H1 (cell line): ENCODE measurements at regions not wholly inside any gene's neighbourhood (a gene's known extent, or its start where the extent isn't known, plus 50 kb on each side); places are given as distances from the start of the nearest gene placed in this dataset.

ENCODE experiments used
- CTCF ChIA-PET: fragments of 300-600 bp; sonication (Branson Sonifier 250); formaldehyde crosslinking; loops from one replicate; lab custom pipeline; 2021; ENCODE audit not compliant: partially characterized antibody; lab: Charles Lee
- POLR2A ChIA-PET: fragments of 300-600 bp; sonication (Branson Sonifier 250); formaldehyde crosslinking; loops from one replicate; lab custom pipeline; 2021; ENCODE audit warnings: inconsistent platforms; ENCODE audit not compliant: partially characterized antibody; lab: Charles Lee
- DNase-seq, 2 experiments: peaks; one replicate each; pipeline versions ENCODE4 v3.0.0 to v3.0.0-alpha.2; 2010 to 2022; ENCODE audit warnings: low spot score in 2 of 2, low read depth in 1 of 2, mixed read lengths in 1 of 2
- FAIRE-seq: peaks from 2 replicates; lab custom pipeline; 2011; peaks lifted over from hg19 to GRCh38; lab: Jason Lieb, UNC
- H2AFZ ChIP-seq: 2 replicates; pipeline ENCODE4 v1.8.1; 2012; ENCODE audit warnings: low read length, inconsistent platforms
- H2AK5ac ChIP-seq: 2 replicates; pipeline ENCODE4 v1.6.1; 2013; ENCODE audit warnings: low read depth, low read length
- H2BK120ac ChIP-seq: replicated peaks from 2 replicates; pipeline ENCODE3; 2013; ENCODE audit warnings: low read depth, low read length, inconsistent platforms
- H2BK12ac ChIP-seq: 2 replicates; pipeline ENCODE4 v1.6.1; 2013; ENCODE audit warnings: low read depth, low read length
- H2BK15ac ChIP-seq: 2 replicates; pipeline ENCODE4 v1.6.1; 2013; ENCODE audit warnings: low read length
- H2BK20ac ChIP-seq: 2 replicates; pipeline ENCODE4 v1.6.1; 2013; ENCODE audit warnings: low read length
- H2BK5ac ChIP-seq: 2 replicates; pipeline ENCODE4 v1.6.1; 2013; ENCODE audit warnings: low read depth, low read length
- H3K14ac ChIP-seq: 2 replicates; pipeline ENCODE4 v1.6.1; 2013; ENCODE audit warnings: inconsistent platforms; ENCODE audit not compliant: insufficient read length
- H3K18ac ChIP-seq: 2 replicates; pipeline ENCODE4 v1.6.1; 2013; ENCODE audit warnings: low read length; ENCODE audit errors: extremely low read depth
- H3K23ac ChIP-seq: 2 replicates; pipeline ENCODE4 v1.6.1; 2013; ENCODE audit warnings: inconsistent platforms; ENCODE audit not compliant: insufficient read length
- H3K23me2 ChIP-seq: 2 replicates; pipeline ENCODE4 v1.6.1; 2013; ENCODE audit warnings: low read depth, low read length
- H3K27ac ChIP-seq: 2 replicates; pipeline ENCODE4 v1.6.1; 2011; ENCODE audit warnings: low read depth, low read length, inconsistent platforms
- H3K27me3 ChIP-seq, 4 experiments: replicated peaks in 1 of 4; 1 replicate in 1 of 4; 2 replicates in 3 of 4; pipeline versions ENCODE4 v1.6.1 to v1.8.1; 2011 to 2013; ENCODE audit warnings: low read length in 3 of 4, mild to moderate bottlenecking in 3 of 4, inconsistent platforms in 2 of 4, mixed read lengths in 2 of 4, moderate library complexity in 1 of 4; ENCODE audit not compliant: control insufficient read depth in 3 of 4, insufficient read depth in 3 of 4; ENCODE audit errors: extremely low read depth in 1 of 4
- H3K36me3 ChIP-seq, 4 experiments: 2 replicates each; pipeline versions ENCODE4 v1.6.1 to v1.8.1; 2011 to 2013; ENCODE audit warnings: mild to moderate bottlenecking in 4 of 4, low read length in 3 of 4, moderate library complexity in 2 of 4, control low read depth in 1 of 4, inconsistent platforms in 1 of 4; ENCODE audit not compliant: insufficient read depth in 4 of 4, control insufficient read depth in 2 of 4
- H3K4ac ChIP-seq: replicated peaks from 2 replicates; pipeline ENCODE3; 2013; ENCODE audit warnings: low read length, low read depth, mixed read lengths, inconsistent platforms; ENCODE audit not compliant: insufficient read length
- H3K4me1 ChIP-seq, 4 experiments: replicated peaks in 1 of 4; 1 replicate in 1 of 4; 2 replicates in 3 of 4; pipeline versions ENCODE4 v1.6.1 to v1.8.1; 2011 to 2013; ENCODE audit warnings: low read length in 3 of 4, inconsistent platforms in 2 of 4, mixed read lengths in 1 of 4; ENCODE audit not compliant: insufficient read depth in 4 of 4, control insufficient read depth in 3 of 4
- H3K4me2 ChIP-seq, 2 experiments: 2 replicates each; pipeline versions ENCODE4 v1.6.1 to v1.8.1; 2011 to 2013; ENCODE audit warnings: low read depth in 2 of 2, low read length in 2 of 2, control low read depth in 1 of 2, inconsistent platforms in 1 of 2, mild to moderate bottlenecking in 1 of 2; ENCODE audit not compliant: insufficient read depth in 1 of 2
- H3K4me3 ChIP-seq, 4 experiments: fragments of 200-600, 300-600 bp in 1 of 4; sonication (generic), shearing (Covaris generic), sonication (Bioruptor Twin) in 1 of 4; 2 replicates each; pipeline versions ENCODE4 v1.5.1 to v1.8.1; 2011 to 2016; ENCODE audit warnings: low read length in 4 of 4, low read depth in 3 of 4, control low read depth in 2 of 4, inconsistent platforms in 2 of 4, mild to moderate bottlenecking in 2 of 4, mixed read lengths in 1 of 4, moderate library complexity in 1 of 4; ENCODE audit not compliant: insufficient read depth in 2 of 4; ENCODE audit errors: extremely low read depth in 1 of 4
- H3K56ac ChIP-seq: replicated peaks from 2 replicates; pipeline ENCODE3; 2013; ENCODE audit warnings: low read depth, mild to moderate bottlenecking, mixed read lengths, low read length, inconsistent platforms; ENCODE audit not compliant: insufficient read length
- H3K79me1 ChIP-seq: 2 replicates; pipeline ENCODE4 v1.6.1; 2013; ENCODE audit warnings: low read depth, low read length, control low read depth
- H3K79me2 ChIP-seq, 2 experiments: 2 replicates each; pipeline versions ENCODE4 v1.6.1 to v1.8.1; 2012 to 2013; ENCODE audit warnings: low read length in 2 of 2, mild to moderate bottlenecking in 2 of 2, inconsistent platforms in 1 of 2; ENCODE audit not compliant: insufficient read depth in 2 of 2, control insufficient read depth in 1 of 2
- H3K9ac ChIP-seq, 4 experiments: replicated peaks in 1 of 4; 1 replicate in 1 of 4; 2 replicates in 3 of 4; pipeline versions ENCODE4 v1.6.1 to v1.8.1; 2011 to 2013; ENCODE audit warnings: low read depth in 3 of 4, low read length in 3 of 4, control low read depth in 2 of 4, mild to moderate bottlenecking in 2 of 4, moderate library complexity in 2 of 4, inconsistent platforms in 1 of 4; ENCODE audit errors: extremely low read depth in 1 of 4
- H3K9me3 ChIP-seq, 2 experiments: 2 replicates each; pipeline versions ENCODE4 v1.6.1 to v1.8.1; 2012 to 2013; ENCODE audit warnings: mild to moderate bottlenecking in 2 of 2, moderate library complexity in 2 of 2, control low read depth in 1 of 2, inconsistent platforms in 1 of 2, low read depth in 1 of 2, low read length in 1 of 2, mixed read lengths in 1 of 2; ENCODE audit not compliant: insufficient read depth in 2 of 2
- H4K20me1 ChIP-seq, 2 experiments: replicated peaks in 1 of 2; 2 replicates each; pipeline versions ENCODE3 to v1.8.1; 2011 to 2013; ENCODE audit warnings: inconsistent platforms in 2 of 2, low read length in 2 of 2, mild to moderate bottlenecking in 1 of 2; ENCODE audit not compliant: insufficient read depth in 2 of 2, control insufficient read depth in 1 of 2
- H4K5ac ChIP-seq: 2 replicates; pipeline ENCODE4 v1.6.1; 2013; ENCODE audit warnings: low read length, low read depth, mixed read lengths, inconsistent platforms; ENCODE audit not compliant: insufficient read length
- H4K8ac ChIP-seq: 2 replicates; pipeline ENCODE4 v1.8.0; 2013; ENCODE audit warnings: mild to moderate bottlenecking, moderate library complexity, low read length, inconsistent platforms; ENCODE audit not compliant: insufficient read depth; ENCODE audit errors: extremely low read depth
- H4K91ac ChIP-seq: replicated peaks from 2 replicates; pipeline ENCODE3; 2013; ENCODE audit warnings: low read length, mixed read lengths, inconsistent platforms; ENCODE audit not compliant: insufficient read length
- CBX8 ChIP-seq: fragments of 300-800, 300-1000 bp; sonication (generic); IDR thresholded peaks from 2 replicates; pipeline ENCODE4 v1.7.1; 2016; ENCODE audit warnings: low read depth, low read length, borderline replicate concordance
- GABPA ChIP-seq: IDR thresholded peaks from 2 replicates; pipeline ENCODE4 v1.6.1; 2011; ENCODE audit warnings: mild to moderate bottlenecking, low read length, moderate library complexity, borderline replicate concordance; ENCODE audit not compliant: insufficient read depth
- HDAC6 ChIP-seq: IDR thresholded peaks from one replicate; pipeline ENCODE4 v1.7.1; 2012; ENCODE audit warnings: low read depth, mild to moderate bottlenecking, inconsistent platforms, low read length, moderate library complexity
- JUND ChIP-seq: IDR thresholded peaks from 2 replicates; pipeline ENCODE4 v1.6.1; 2011; ENCODE audit warnings: mild to moderate bottlenecking, improper control_type of control experiment, low read length
- KDM4A ChIP-seq: IDR thresholded peaks from one replicate; pipeline ENCODE4 v1.7.1; 2012; ENCODE audit warnings: low read depth, mild to moderate bottlenecking, moderate library complexity, low read length, inconsistent platforms; ENCODE audit not compliant: severe bottlenecking
- MAFK ChIP-seq: IDR thresholded peaks from 2 replicates; pipeline ENCODE4 v1.6.1; 2012; ENCODE audit warnings: low read depth, mild to moderate bottlenecking, improper control_type of control experiment, low read length
- NRF1 ChIP-seq: IDR thresholded peaks from 2 replicates; pipeline ENCODE4 v1.6.1; 2011; ENCODE audit warnings: mild to moderate bottlenecking, low read depth, low read length, improper control_type of control experiment
- POU5F1 ChIP-seq: IDR thresholded peaks from 2 replicates; pipeline ENCODE4 v1.6.1; 2011; ENCODE audit warnings: low read depth, mild to moderate bottlenecking, low read length, moderate library complexity
- RBBP5 ChIP-seq: IDR thresholded peaks from 2 replicates; pipeline ENCODE4 v1.7.1; 2012; ENCODE audit warnings: low read depth, mild to moderate bottlenecking, inconsistent platforms, low read length, moderate library complexity, borderline replicate concordance
- SIN3A ChIP-seq, 2 experiments: IDR thresholded peaks in 1 of 2; conservative IDR thresholded peaks in 1 of 2; 2 replicates each; pipeline ENCODE4 v1.6.1; 2011 to 2012; ENCODE audit warnings: low read length in 2 of 2, improper control_type of control experiment in 1 of 2, low read depth in 1 of 2, mild to moderate bottlenecking in 1 of 2
- TCF12 ChIP-seq: IDR thresholded peaks from 2 replicates; pipeline ENCODE4 v1.6.1; 2011; ENCODE audit warnings: low read depth, mild to moderate bottlenecking, low read length
- WGBS, 2 experiments: shearing (Covaris generic) in 1 of 2; methylation state at CpG; one replicate each; pipeline versions ENCODE4 v1.1.6 to v1.1.7; 2013 to 2015; ENCODE audit warnings: low lambda C conversion rate in 2 of 2, mixed read lengths in 2 of 2, inconsistent platforms in 1 of 2, low coverage in 1 of 2, missing lambda C conversion rate in 1 of 2; ENCODE audit not compliant: insufficient replicate concordance in 2 of 2, insufficient coverage in 1 of 2, insufficient read length in 1 of 2; ENCODE audit errors: extremely low coverage in 1 of 2, missing lambda C conversion rate in 1 of 2; 5-methylcytosine and 5-hydroxymethylcytosine counted together

- H3K4me1 ChIP-seq = no peaks in the 10 kb centered on the region
- H2BK12ac ChIP-seq = no peak overlapping the region
- no peak overlapping the region for H2BK15ac ChIP-seq
- no peaks in the 10 kb centered on the region for H3K79me2 ChIP-seq
- H3K36me3 ChIP-seq = no peaks in the 10 kb centered on the region
- no peaks in the 10 kb centered on the region for H4K20me1 ChIP-seq
- POLR2A ChIA-PET = interaction anchor here (0.6 kb wide), 1 partner anchor 30 kb away, joined by 3 read pairs; no protein-coding TSS in a partner anchor
- no peak overlapping the region for H3K23ac ChIP-seq
- H2BK120ac ChIP-seq = no peak overlapping the region
- no peak overlapping the region for H3K4me2 ChIP-seq
- WGBS, 2 experiments = 90% methylated on average over 9 of the region's 9 CpGs; no CpG with 5 or more reads in 1 of the 2 experiments
- no peak overlapping the region for H3K56ac ChIP-seq
- peaks cover 2% of the 10 kb centered on the region; the same call in 1 of the 2 replicates for H3K23me2 ChIP-seq
- H3K18ac ChIP-seq = no peak overlapping the region
- no peaks in the 10 kb centered on the region; a peak in 1 of 7 replicates for H3K27me3 ChIP-seq
- H2AK5ac ChIP-seq = no peak overlapping the region
- no peak overlapping the region for H4K5ac ChIP-seq
- FAIRE-seq (no peak), DNase-seq (peak in 1 of 2 experiments; percentile 26)
- no peak overlapping the region for H2AFZ ChIP-seq
- H2BK5ac ChIP-seq = no peak overlapping the region
- H3K9ac ChIP-seq = no peak overlapping the region
- no peaks in the 10 kb centered on the region; the same call in 1 of the 2 replicates for H3K79me1 ChIP-seq
- no peak overlapping the region for H4K8ac ChIP-seq
- no peak overlapping the region for H3K4me3 ChIP-seq
- no peak overlapping the region for H4K91ac ChIP-seq
- H3K27ac ChIP-seq = no peak overlapping the region
- H3K14ac ChIP-seq = no peak overlapping the region
- H3K4ac ChIP-seq = no peak overlapping the region
- CTCF ChIA-PET = interaction anchor here (0.6 to 2.9 kb wide), 6 partner anchors 11 to 957 kb away, joined by 3 to 8 read pairs (median 4); no protein-coding TSS in a partner anchor
- no peaks in the 10 kb centered on the region for H3K9me3 ChIP-seq
- H2BK20ac ChIP-seq = no peak overlapping the region
- TF ChIP-seq NRF1 = no peak
- TF ChIP-seq SIN3A (conservative IDR thresholded peaks at IDR 0.05 in 1 of 2, IDR thresholded peaks at IDR 0.05 in 1 of 2; ENCODE audit: low read depth in 1 of 2, low read length in 2 of 2) = no peak
- no peak for TF ChIP-seq CBX8
- TF ChIP-seq TCF12 = no peak
- no peak for TF ChIP-seq POU5F1
- no peak for TF ChIP-seq MAFK
- no peak for TF ChIP-seq GABPA
- no peak for TF ChIP-seq KDM4A
- no peak for TF ChIP-seq HDAC6
- TF ChIP-seq JUND = no peak
- no peak for TF ChIP-seq RBBP5
These were observed 533.4 kb downstream of the MATN1 start for GRCh38 chr1:30189818-30190500.
